SK-N-SH (cell line): ENCODE measurements at regions not wholly inside any gene's neighbourhood (a gene's known extent, or its start where the extent isn't known, plus 50 kb on each side); places are given as distances from the start of the nearest gene placed in this dataset.

ENCODE experiments used
- CHD2 ChIP-seq: fragments of 150-350 bp; IDR thresholded peaks from 2 replicates; pipeline ENCODE4 v1.6.1; 2018; ENCODE audit warnings: low read length; ENCODE audit not compliant: partially characterized antibody
- CTCF ChIP-seq: fragments of 200-600 bp; sonication (generic); IDR thresholded peaks from 2 replicates; pipeline ENCODE4 v1.6.1; 2017; ENCODE audit warnings: antibody characterized with exemption, mild to moderate bottlenecking, moderate library complexity
- EP300 ChIP-seq, 2 experiments: IDR thresholded peaks; 2 replicates each; pipeline versions ENCODE4 v1.4.0 to v1.6.1; 2012; ENCODE audit warnings: borderline replicate concordance in 1 of 2, low read depth in 1 of 2, low read length in 1 of 2
- FOSL2 ChIP-seq: IDR thresholded peaks from 2 replicates; pipeline ENCODE4 v1.4.0; 2012; ENCODE audit warnings: low read depth, mild to moderate bottlenecking, moderate library complexity, borderline replicate concordance
- NFIC ChIP-seq: IDR thresholded peaks from 2 replicates; pipeline ENCODE4 v1.4.0; 2012; ENCODE audit warnings: borderline replicate concordance
- NRF1 ChIP-seq: IDR thresholded peaks from 2 replicates; pipeline ENCODE4 v1.6.1; 2012; ENCODE audit warnings: low read depth, mild to moderate bottlenecking, low read length
- POLR2AphosphoS5 ChIP-seq: IDR thresholded peaks from 2 replicates; pipeline ENCODE4 v1.6.1; 2012; ENCODE audit warnings: low read depth, low read length
- REST ChIP-seq: IDR thresholded peaks from 2 replicates; pipeline ENCODE4 v1.6.1; 2012; ENCODE audit warnings: mild to moderate bottlenecking, low read depth, low read length, moderate library complexity
- TAF1 ChIP-seq: IDR thresholded peaks from 2 replicates; pipeline ENCODE4 v1.6.1; 2012; ENCODE audit warnings: low read depth, mild to moderate bottlenecking, low read length, moderate library complexity, borderline replicate concordance

GRCh38 chr5:18967637-18968036 lies 1020.4 kb downstream of the CDH18 start:
- TF ChIP-seq CHD2 (no peak), CTCF (no peak), POLR2AphosphoS5 (no peak), NRF1 (no peak), FOSL2 (no peak), TAF1 (no peak), REST (no peak), NFIC (no peak), EP300 (IDR thresholded peaks at IDR 0.05; ENCODE audit: borderline replicate concordance in 1 of 2, low read depth in 1 of 2, low read length in 1 of 2) (no peak)
